Stimulated activated CD4-positive, alpha-beta T cell treated with anti-CD3 and anti-CD28 coated beads, TNF-alpha, amount 100 ng/mL, for 48 hours (primary cell): ENCODE measurements at regions not wholly inside any gene's neighbourhood (a gene's known extent, or its start where the extent isn't known, plus 50 kb on each side); places are given as distances from the start of the nearest gene placed in this dataset.

Source experiments
- DNase-seq, 3 donors: peaks; one replicate each; pipeline ENCODE4 v3.0.0-alpha.2; 2020; ENCODE audit warnings: low read depth in 3 of 3

- DNase-seq = no peak
Measured at GRCh38 chr6:133835901-133836300, 53.0 kb upstream of the TCF21 start.

GRCh38 chr6:133837801-133838349 lies 51.0 kb upstream of the TCF21 start:
- DNase-seq = peak in 2 of 3 donors; percentile 37 to 63
